ENCODE measurements at regions not wholly inside any gene's neighbourhood (a gene's known extent, or its start where the extent isn't known, plus 50 kb on each side); places are given as distances from the start of the nearest gene placed in this dataset.

- Histone ChIP-seq H2AFZ (ENCODE audit: insufficient read depth, low read length, poor library complexity) (no peak overlapping the region), H3K79me2 (ENCODE audit: control insufficient read depth, insufficient read depth, low read length, poor library complexity) (no peaks in the 10 kb centered on the region), H3K27me3 (ENCODE audit: insufficient read depth, low read length) (no peaks in the 10 kb centered on the region), H3K4me2 (ENCODE audit: low read length) (no peak overlapping the region), H3K4me1 (ENCODE audit: control insufficient read depth in 1 of 2, insufficient read depth in 2 of 2, low read length in 2 of 2) (peaks cover 0 to 2% of the 10 kb centered on the region in 2 experiments), H3K14ac (ENCODE audit: low read length) (no peak overlapping the region), H2AK5ac (ENCODE audit: low read length) (no peak overlapping the region), H3K9me3 (ENCODE audit: insufficient read depth, low read depth, low read length) (no peaks in the 10 kb centered on the region), H3K4me3 (ENCODE audit: low read depth, low read length) (no peak overlapping the region), H3K27ac (ENCODE audit: low read depth, low read length) (no peak overlapping the region), H3K79me1 (ENCODE audit: low read length) (no peaks in the 10 kb centered on the region), H3K23ac (ENCODE audit: low read length) (no peak overlapping the region), H2BK5ac (ENCODE audit: low read depth, low read length, poor library complexity) (no peak overlapping the region), H2BK12ac (ENCODE audit: low read length) (no peak overlapping the region), H4K91ac (ENCODE audit: low read depth, low read length) (no peak overlapping the region), H4K12ac (ENCODE audit: low read depth, low read length) (no peak overlapping the region), H3K36me3 (ENCODE audit: control insufficient read depth in 1 of 2, insufficient read depth in 2 of 2, low read length in 2 of 2) (no peaks in the 10 kb centered on the region), H3K18ac (ENCODE audit: low read length) (no peak overlapping the region), H3K9ac (ENCODE audit: low read length) (no peak overlapping the region), H3K4ac (ENCODE audit: low read depth, low read length) (no peak overlapping the region), H2BK120ac (ENCODE audit: insufficient read depth, low read length, poor library complexity) (no peak overlapping the region), H4K8ac (ENCODE audit: low read depth, low read length) (no peak overlapping the region)
- WGBS (ENCODE audit: extremely low coverage, insufficient coverage, insufficient read length): no CpG with 5 or more reads among the region's 5 CpGs
- no peak for DNase-seq
Observed at GRCh38 chr1:242754926-242755325, 230.4 kb upstream of the PLD5 start.

GRCh38 chr1:242754125-242754524, 229.6 kb upstream of the PLD5 start:
- Histone ChIP-seq H3K9me3 (ENCODE audit: insufficient read depth, low read depth, low read length) (no peaks in the 10 kb centered on the region), H2AFZ (ENCODE audit: insufficient read depth, low read length, poor library complexity) (no peak overlapping the region), H3K27me3 (ENCODE audit: insufficient read depth, low read length) (no peaks in the 10 kb centered on the region), H3K14ac (ENCODE audit: low read length) (no peak overlapping the region), H3K4me1 (ENCODE audit: control insufficient read depth in 1 of 2, insufficient read depth in 2 of 2, low read length in 2 of 2) (peaks cover 0 to 2% of the 10 kb centered on the region in 2 experiments), H3K79me1 (ENCODE audit: low read length) (no peaks in the 10 kb centered on the region), H3K27ac (ENCODE audit: low read depth, low read length) (no peak overlapping the region), H3K23ac (ENCODE audit: low read length) (no peak overlapping the region), H3K4me3 (ENCODE audit: low read depth, low read length) (no peak overlapping the region), H3K18ac (ENCODE audit: low read length) (no peak overlapping the region), H2BK120ac (ENCODE audit: insufficient read depth, low read length, poor library complexity) (no peak overlapping the region), H4K12ac (ENCODE audit: low read depth, low read length) (no peak overlapping the region), H3K9ac (ENCODE audit: low read length) (no peak overlapping the region), H2BK5ac (ENCODE audit: low read depth, low read length, poor library complexity) (no peak overlapping the region), H3K36me3 (ENCODE audit: control insufficient read depth in 1 of 2, insufficient read depth in 2 of 2, low read length in 2 of 2) (no peaks in the 10 kb centered on the region), H2AK5ac (ENCODE audit: low read length) (no peak overlapping the region), H4K91ac (ENCODE audit: low read depth, low read length) (no peak overlapping the region), H2BK12ac (ENCODE audit: low read length) (no peak overlapping the region), H3K4me2 (ENCODE audit: low read length) (no peak overlapping the region), H3K79me2 (ENCODE audit: control insufficient read depth, insufficient read depth, low read length, poor library complexity) (no peaks in the 10 kb centered on the region), H3K4ac (ENCODE audit: low read depth, low read length) (no peak overlapping the region), H4K8ac (ENCODE audit: low read depth, low read length) (no peak overlapping the region)
- DNase-seq: no peak
- WGBS (ENCODE audit: extremely low coverage, insufficient coverage, insufficient read length): no CpG with 5 or more reads among the region's 2 CpGs

GRCh38 chr1:242747233-242747632, 222.7 kb upstream of the PLD5 start:
- Histone ChIP-seq H2BK12ac (ENCODE audit: low read length) (no peak overlapping the region), H2BK120ac (ENCODE audit: insufficient read depth, low read length, poor library complexity) (no peak overlapping the region), H3K27me3 (ENCODE audit: insufficient read depth, low read length) (no peaks in the 10 kb centered on the region), H3K79me2 (ENCODE audit: control insufficient read depth, insufficient read depth, low read length, poor library complexity) (no peaks in the 10 kb centered on the region), H3K9me3 (ENCODE audit: insufficient read depth, low read depth, low read length) (no peaks in the 10 kb centered on the region), H3K4me3 (ENCODE audit: low read depth, low read length) (peak overlapping the region; percentile 37), H3K27ac (ENCODE audit: low read depth, low read length) (no peak overlapping the region), H4K8ac (ENCODE audit: low read depth, low read length) (no peak overlapping the region), H3K9ac (ENCODE audit: low read length) (no peak overlapping the region), H4K91ac (ENCODE audit: low read depth, low read length) (no peak overlapping the region), H3K23ac (ENCODE audit: low read length) (no peak overlapping the region), H3K18ac (ENCODE audit: low read length) (no peak overlapping the region), H2BK5ac (ENCODE audit: low read depth, low read length, poor library complexity) (no peak overlapping the region), H2AFZ (ENCODE audit: insufficient read depth, low read length, poor library complexity) (no peak overlapping the region), H4K12ac (ENCODE audit: low read depth, low read length) (no peak overlapping the region), H3K79me1 (ENCODE audit: low read length) (peaks cover 3% of the 10 kb centered on the region), H3K36me3 (ENCODE audit: control insufficient read depth in 1 of 2, insufficient read depth in 2 of 2, low read length in 2 of 2) (no peaks in the 10 kb centered on the region), H3K4me1 (ENCODE audit: control insufficient read depth in 1 of 2, insufficient read depth in 2 of 2, low read length in 2 of 2) (peaks cover 0 to 8% of the 10 kb centered on the region in 2 experiments), H3K4me2 (ENCODE audit: low read length) (no peak overlapping the region), H2AK5ac (ENCODE audit: low read length) (no peak overlapping the region), H3K14ac (ENCODE audit: low read length) (no peak overlapping the region), H3K4ac (ENCODE audit: low read depth, low read length) (no peak overlapping the region)
- no peak for DNase-seq
- WGBS (ENCODE audit: extremely low coverage, insufficient coverage, insufficient read length): no CpG with 5 or more reads among the region's 5 CpGs

GRCh38 chr1:242745079-242745478, 220.6 kb upstream of the PLD5 start:
- H3K4me2 ChIP-seq (ENCODE audit: low read length): no peak overlapping the region
- H3K4ac ChIP-seq (ENCODE audit: low read depth, low read length): no peak overlapping the region
- no peak overlapping the region for H2BK5ac ChIP-seq (ENCODE audit: low read depth, low read length, poor library complexity)
- no peak overlapping the region for H2AK5ac ChIP-seq (ENCODE audit: low read length)
- H3K4me3 ChIP-seq (ENCODE audit: low read depth, low read length): no peak overlapping the region
- no peak for DNase-seq
- H3K9me3 ChIP-seq (ENCODE audit: insufficient read depth, low read depth, low read length): no peaks in the 10 kb centered on the region
- H3K14ac ChIP-seq (ENCODE audit: low read length): no peak overlapping the region
- peaks cover 0 to 8% of the 10 kb centered on the region in 2 experiments for H3K4me1 ChIP-seq (ENCODE audit: control insufficient read depth in 1 of 2, insufficient read depth in 2 of 2, low read length in 2 of 2)
- H2AFZ ChIP-seq (ENCODE audit: insufficient read depth, low read length, poor library complexity): no peak overlapping the region
- peaks cover 3% of the 10 kb centered on the region for H3K79me1 ChIP-seq (ENCODE audit: low read length)
- H2BK12ac ChIP-seq (ENCODE audit: low read length): no peak overlapping the region
- no peak overlapping the region for H4K91ac ChIP-seq (ENCODE audit: low read depth, low read length)
- no peak overlapping the region for H3K9ac ChIP-seq (ENCODE audit: low read length)
- WGBS (ENCODE audit: extremely low coverage, insufficient coverage, insufficient read length): no CpG with 5 or more reads among the region's 1 CpG
- H3K36me3 ChIP-seq (ENCODE audit: control insufficient read depth in 1 of 2, insufficient read depth in 2 of 2, low read length in 2 of 2): no peaks in the 10 kb centered on the region
- H4K8ac ChIP-seq (ENCODE audit: low read depth, low read length): no peak overlapping the region
- no peak overlapping the region for H4K12ac ChIP-seq (ENCODE audit: low read depth, low read length)
- no peak overlapping the region for H3K18ac ChIP-seq (ENCODE audit: low read length)
- H3K79me2 ChIP-seq (ENCODE audit: control insufficient read depth, insufficient read depth, low read length, poor library complexity): no peaks in the 10 kb centered on the region
- H3K27me3 ChIP-seq (ENCODE audit: insufficient read depth, low read length): no peaks in the 10 kb centered on the region
- peak overlapping the region; percentile 46 for H3K27ac ChIP-seq (ENCODE audit: low read depth, low read length)
- H2BK120ac ChIP-seq (ENCODE audit: insufficient read depth, low read length, poor library complexity): no peak overlapping the region
- H3K23ac ChIP-seq (ENCODE audit: low read length): no peak overlapping the region

Data from trophoblast cell (in vitro differentiated cells and primary cell).